HK-2 (cell line): ENCODE measurements at regions not wholly inside any gene's neighbourhood (a gene's known extent, or its start where the extent isn't known, plus 50 kb on each side); places are given as distances from the start of the nearest gene placed in this dataset.
"Not testable (repeated sequence)": the region's sequence is repeated elsewhere in the genome, so short reads cannot be mapped to it uniquely, and the experiment has no call there.

ENCODE experiments used
- DNase-seq: peaks from one replicate; pipeline ENCODE4 v3.0.0-alpha.2; 2018; ENCODE audit not compliant: unreplicated experiment

GRCh38 chr14:66272221-66272620 lies 213.9 kb upstream of the CCDC196 start:
- no peak for DNase-seq

- DNase-seq, result no peak
These were observed 212.8 kb upstream of the CCDC196 start for GRCh38 chr14:66273261-66273832.

- DNase-seq, result not testable (repeated sequence)
These were observed 207.8 kb upstream of the CCDC196 start for GRCh38 chr14:66278418-66278817.

GRCh38 chr14:66281036-66281776 lies 205.0 kb upstream of the CCDC196 start:
- no peak for DNase-seq

- DNase-seq, result peak; percentile 8
These were observed 201.8 kb upstream of the CCDC196 start for GRCh38 chr14:66284346-66284745.

GRCh38 chr14:66288511-66288910 lies 197.7 kb upstream of the CCDC196 start:
- DNase-seq, result no peak

GRCh38 chr14:66291756-66292155 lies 194.4 kb upstream of the CCDC196 start:
- DNase-seq, result no peak

- DNase-seq, result no peak
These were observed 192.6 kb upstream of the CCDC196 start for GRCh38 chr14:66293533-66294105.

- DNase-seq, result no peak
These were observed 190.8 kb upstream of the CCDC196 start for GRCh38 chr14:66295386-66295785.

GRCh38 chr14:66300886-66301285 lies 185.3 kb upstream of the CCDC196 start:
- no peak for DNase-seq

GRCh38 chr14:66306101-66306500 lies 180.1 kb upstream of the CCDC196 start:
- no peak for DNase-seq

- DNase-seq, result no peak
These were observed 175.1 kb upstream of the CCDC196 start for GRCh38 chr14:66311058-66311457.

GRCh38 chr14:66311990-66312389 lies 174.2 kb upstream of the CCDC196 start:
- DNase-seq, result no peak

GRCh38 chr14:66312451-66312850 lies 173.7 kb upstream of the CCDC196 start:
- DNase-seq, result no peak

- DNase-seq, result no peak
These were observed 171.1 kb upstream of the CCDC196 start for GRCh38 chr14:66315098-66315497.

GRCh38 chr14:66315548-66315947 lies 170.6 kb upstream of the CCDC196 start:
- DNase-seq, result no peak

GRCh38 chr14:66322564-66322963 lies 163.6 kb upstream of the CCDC196 start:
- DNase-seq, result no peak

- DNase-seq, result no peak
These were observed 155.9 kb upstream of the CCDC196 start for GRCh38 chr14:66330228-66330627.

- peak; percentile 2 for DNase-seq
These were observed 155.3 kb upstream of the CCDC196 start for GRCh38 chr14:66330916-66331315.

GRCh38 chr14:66333293-66333692 lies 152.9 kb upstream of the CCDC196 start:
- DNase-seq, result not testable (repeated sequence)

GRCh38 chr14:66341239-66341638 lies 144.9 kb upstream of the CCDC196 start:
- no peak for DNase-seq

GRCh38 chr14:66345986-66346385 lies 140.2 kb upstream of the CCDC196 start:
- DNase-seq, result no peak

GRCh38 chr14:66351310-66351709 lies 134.9 kb upstream of the CCDC196 start:
- DNase-seq, result no peak
